H4 (cell line): ENCODE measurements at regions not wholly inside any gene's neighbourhood (a gene's known extent, or its start where the extent isn't known, plus 50 kb on each side); places are given as distances from the start of the nearest gene placed in this dataset.
A peak's percentile ranks its signal among the peaks of the same experiment; 100 is the strongest.
"Not testable (repeated sequence)": the region's sequence is repeated elsewhere in the genome, so short reads cannot be mapped to it uniquely, and the experiment has no call there.

Experiments used
- DNase-seq: peaks from one replicate; pipeline ENCODE4 v3.0.0-alpha.2; 2015; ENCODE audit warnings: low spot score

- no peak for DNase-seq
Observed at GRCh38 chr16:58824201-58824600, 90.1 kb upstream of the GOT2 start.

GRCh38 chr16:58821886-58822285 lies 87.8 kb upstream of the GOT2 start:
- DNase-seq: no peak

GRCh38 chr16:58820411-58820810 lies 86.3 kb upstream of the GOT2 start:
- no peak for DNase-seq

GRCh38 chr16:58815181-58815888 lies 81.2 kb upstream of the GOT2 start:
- DNase-seq: no peak

GRCh38 chr16:58814348-58814801 lies 80.3 kb upstream of the GOT2 start:
- peak; percentile 41 for DNase-seq

- no peak for DNase-seq
Observed at GRCh38 chr16:58809213-58809612, 75.1 kb upstream of the GOT2 start.

GRCh38 chr16:58807276-58807675 lies 73.2 kb upstream of the GOT2 start:
- no peak for DNase-seq

GRCh38 chr16:58801838-58802237 lies 67.7 kb upstream of the GOT2 start:
- no peak for DNase-seq

GRCh38 chr16:58797137-58797801 lies 63.2 kb upstream of the GOT2 start:
- DNase-seq: no peak

GRCh38 chr16:58793366-58793765 lies 59.2 kb upstream of the GOT2 start:
- DNase-seq: no peak

GRCh38 chr16:58792188-58792587 lies 58.1 kb upstream of the GOT2 start:
- DNase-seq: no peak

GRCh38 chr16:58790816-58791557 lies 56.9 kb upstream of the GOT2 start:
- DNase-seq: not testable (repeated sequence)

- no peak for DNase-seq
Observed at GRCh38 chr16:58789351-58789750, 55.2 kb upstream of the GOT2 start.
